Loucy (cell line): ENCODE measurements at regions not wholly inside any gene's neighbourhood (a gene's known extent, or its start where the extent isn't known, plus 50 kb on each side); places are given as distances from the start of the nearest gene placed in this dataset.

Experiments
- CTCF ChIP-seq: fragments of 200-600 bp; sonication (generic); conservative IDR thresholded peaks from 2 replicates; pipeline ENCODE4 v1.5.1; 2014; ENCODE audit warnings: mild to moderate bottlenecking, antibody characterized with exemption, low read length
- EZH2phosphoT487 ChIP-seq: fragments of 200-600 bp; IDR thresholded peaks from 2 replicates; pipeline ENCODE4 v1.6.1; 2018; ENCODE audit warnings: antibody characterized with exemption, mild to moderate bottlenecking, moderate library complexity, borderline replicate concordance

GRCh38 chr2:3054066-3054465, 323.6 kb downstream of the EIPR1 start:
- TF ChIP-seq CTCF (no peak), EZH2phosphoT487 (no peak)
